ENCODE measurements at regions not wholly inside any gene's neighbourhood (a gene's known extent, or its start where the extent isn't known, plus 50 kb on each side); places are given as distances from the start of the nearest gene placed in this dataset.

- no TSS peak for BruUV-seq (replicated peaks)
- H3K9me3 ChIP-seq (ENCODE audit: control insufficient read depth in 1 of 2, insufficient read depth in 1 of 2, low read depth in 1 of 2, low read length in 2 of 2): no peaks in the 10 kb centered on the region
- no peaks in the 10 kb centered on the region for H3K9me2 ChIP-seq (ENCODE audit: insufficient read depth)
- H3K9ac ChIP-seq (ENCODE audit: low read length): no peak overlapping the region
- no peak for DNase-seq (ENCODE audit: low read depth, low spot score)
- POLR2A ChIA-PET: no interaction called here
- H2AFZ ChIP-seq (ENCODE audit: low read depth, low read length, poor library complexity, severe bottlenecking): no peak overlapping the region
- TF ChIP-seq ATF3 (IDR thresholded peaks at IDR 0.05) (no peak), CTCF (IDR thresholded peaks at IDR 0.05 in 2 of 3, conservative IDR thresholded peaks at IDR 0.05 in 1 of 3; ENCODE audit: borderline replicate concordance in 1 of 3, insufficient read depth in 1 of 3, low read depth in 2 of 3, low read length in 2 of 3) (no peak), SRF (IDR thresholded peaks at IDR 0.05; ENCODE audit: low read depth) (no peak), ZBTB33 (IDR thresholded peaks at IDR 0.05; ENCODE audit: extremely low read depth, insufficient replicate concordance, low read length) (no peak), SIN3A (IDR thresholded peaks at IDR 0.05; ENCODE audit: low read depth) (no peak), SP1 (IDR thresholded peaks at IDR 0.05; ENCODE audit: low read depth) (no peak), POLR2AphosphoS5 (IDR thresholded peaks at IDR 0.05; ENCODE audit: low read depth, low read length) (no peak), ELF1 (IDR thresholded peaks at IDR 0.05; ENCODE audit: borderline replicate concordance, low read depth) (no peak), POLR2A (IDR thresholded peaks at IDR 0.05; ENCODE audit: borderline replicate concordance, extremely low read depth, insufficient read depth, insufficient read length) (no peak), YY1 (IDR thresholded peaks at IDR 0.05; ENCODE audit: extremely low read depth, insufficient replicate concordance, low read depth, low read length) (no peak), CEBPB (IDR thresholded peaks at IDR 0.05; ENCODE audit: low read depth) (no peak), EZH2phosphoT487 (IDR thresholded peaks at IDR 0.05; ENCODE audit: borderline replicate concordance) (no peak), EZH2 (IDR thresholded peaks at IDR 0.05) (no peak), MAX (IDR thresholded peaks at IDR 0.05) (no peak), TCF7L2 (IDR thresholded peaks at IDR 0.05; ENCODE audit: borderline replicate concordance, extremely low read depth, insufficient read depth, insufficient read length) (no peak)
- no peak overlapping the region for H3K27ac ChIP-seq (ENCODE audit: low read depth, low read length)
- no peak overlapping the region for H3K4me2 ChIP-seq (ENCODE audit: low read length)
- H3K79me2 ChIP-seq (ENCODE audit: insufficient read depth, low read length): no peaks in the 10 kb centered on the region
- no peaks in the 10 kb centered on the region for H3K4me1 ChIP-seq (ENCODE audit: control insufficient read depth in 1 of 2, insufficient read depth in 2 of 2, low read length in 2 of 2)
- CTCF ChIA-PET: no interaction called here
- no peak overlapping the region for H3K4me3 ChIP-seq (replicated peaks in 1 of 2; ENCODE audit: low read depth in 1 of 2, low read length in 2 of 2)
- H4K20me1 ChIP-seq (ENCODE audit: insufficient read depth): no peaks in the 10 kb centered on the region
- RAD21 ChIA-PET (ENCODE audit: low non-redundant PET in 1 of 2, low total read pairs in 2 of 2, uncharacterized antibody in 2 of 2, unreplicated experiment in 2 of 2): no interaction called here
- H3K27me3 ChIP-seq (ENCODE audit: insufficient read depth, low read length): peaks cover 43% of the 10 kb centered on the region
- no peaks in the 10 kb centered on the region for H3K36me3 ChIP-seq (ENCODE audit: control insufficient read depth in 1 of 2, insufficient read depth in 2 of 2, low read length in 2 of 2)
- ATAC-seq: no peak
- intact Hi-C loops (cut with micrococcal nuclease): no loop called here
Measured at GRCh38 chr16:73337373-73338296, 289.7 kb upstream of the ZFHX3 start.
